H1 (cell line): ENCODE measurements at regions not wholly inside any gene's neighbourhood (a gene's known extent, or its start where the extent isn't known, plus 50 kb on each side); places are given as distances from the start of the nearest gene placed in this dataset.
A peak's percentile ranks its signal among the peaks of the same experiment; 100 is the strongest.

Experiments
- CTCF ChIA-PET: fragments of 300-600 bp; sonication (Branson Sonifier 250); formaldehyde crosslinking; loops from one replicate; lab custom pipeline; 2021; ENCODE audit not compliant: partially characterized antibody; lab: Charles Lee
- POLR2A ChIA-PET: fragments of 300-600 bp; sonication (Branson Sonifier 250); formaldehyde crosslinking; loops from one replicate; lab custom pipeline; 2021; ENCODE audit warnings: inconsistent platforms; ENCODE audit not compliant: partially characterized antibody; lab: Charles Lee
- DNase-seq, 2 experiments: peaks; one replicate each; pipeline versions ENCODE4 v3.0.0 to v3.0.0-alpha.2; 2010 to 2022; ENCODE audit warnings: low spot score in 2 of 2, low read depth in 1 of 2, mixed read lengths in 1 of 2
- FAIRE-seq: peaks from 2 replicates; lab custom pipeline; 2011; peaks lifted over from hg19 to GRCh38; lab: Jason Lieb, UNC
- H2AFZ ChIP-seq: 2 replicates; pipeline ENCODE4 v1.8.1; 2012; ENCODE audit warnings: low read length, inconsistent platforms
- H2AK5ac ChIP-seq: 2 replicates; pipeline ENCODE4 v1.6.1; 2013; ENCODE audit warnings: low read depth, low read length
- H2BK120ac ChIP-seq: replicated peaks from 2 replicates; pipeline ENCODE3; 2013; ENCODE audit warnings: low read depth, low read length, inconsistent platforms
- H2BK12ac ChIP-seq: 2 replicates; pipeline ENCODE4 v1.6.1; 2013; ENCODE audit warnings: low read depth, low read length
- H2BK15ac ChIP-seq: 2 replicates; pipeline ENCODE4 v1.6.1; 2013; ENCODE audit warnings: low read length
- H2BK20ac ChIP-seq: 2 replicates; pipeline ENCODE4 v1.6.1; 2013; ENCODE audit warnings: low read length
- H2BK5ac ChIP-seq: 2 replicates; pipeline ENCODE4 v1.6.1; 2013; ENCODE audit warnings: low read depth, low read length
- H3K14ac ChIP-seq: 2 replicates; pipeline ENCODE4 v1.6.1; 2013; ENCODE audit warnings: inconsistent platforms; ENCODE audit not compliant: insufficient read length
- H3K18ac ChIP-seq: 2 replicates; pipeline ENCODE4 v1.6.1; 2013; ENCODE audit warnings: low read length; ENCODE audit errors: extremely low read depth
- H3K23ac ChIP-seq: 2 replicates; pipeline ENCODE4 v1.6.1; 2013; ENCODE audit warnings: inconsistent platforms; ENCODE audit not compliant: insufficient read length
- H3K23me2 ChIP-seq: 2 replicates; pipeline ENCODE4 v1.6.1; 2013; ENCODE audit warnings: low read depth, low read length
- H3K27ac ChIP-seq: 2 replicates; pipeline ENCODE4 v1.6.1; 2011; ENCODE audit warnings: low read depth, low read length, inconsistent platforms
- H3K27me3 ChIP-seq, 4 experiments: replicated peaks in 1 of 4; 1 replicate in 1 of 4; 2 replicates in 3 of 4; pipeline versions ENCODE4 v1.6.1 to v1.8.1; 2011 to 2013; ENCODE audit warnings: low read length in 3 of 4, mild to moderate bottlenecking in 3 of 4, inconsistent platforms in 2 of 4, mixed read lengths in 2 of 4, moderate library complexity in 1 of 4; ENCODE audit not compliant: control insufficient read depth in 3 of 4, insufficient read depth in 3 of 4; ENCODE audit errors: extremely low read depth in 1 of 4
- H3K36me3 ChIP-seq, 4 experiments: 2 replicates each; pipeline versions ENCODE4 v1.6.1 to v1.8.1; 2011 to 2013; ENCODE audit warnings: mild to moderate bottlenecking in 4 of 4, low read length in 3 of 4, moderate library complexity in 2 of 4, control low read depth in 1 of 4, inconsistent platforms in 1 of 4; ENCODE audit not compliant: insufficient read depth in 4 of 4, control insufficient read depth in 2 of 4
- H3K4ac ChIP-seq: replicated peaks from 2 replicates; pipeline ENCODE3; 2013; ENCODE audit warnings: low read length, low read depth, mixed read lengths, inconsistent platforms; ENCODE audit not compliant: insufficient read length
- H3K4me1 ChIP-seq, 4 experiments: replicated peaks in 1 of 4; 1 replicate in 1 of 4; 2 replicates in 3 of 4; pipeline versions ENCODE4 v1.6.1 to v1.8.1; 2011 to 2013; ENCODE audit warnings: low read length in 3 of 4, inconsistent platforms in 2 of 4, mixed read lengths in 1 of 4; ENCODE audit not compliant: insufficient read depth in 4 of 4, control insufficient read depth in 3 of 4
- H3K4me2 ChIP-seq, 2 experiments: 2 replicates each; pipeline versions ENCODE4 v1.6.1 to v1.8.1; 2011 to 2013; ENCODE audit warnings: low read depth in 2 of 2, low read length in 2 of 2, control low read depth in 1 of 2, inconsistent platforms in 1 of 2, mild to moderate bottlenecking in 1 of 2; ENCODE audit not compliant: insufficient read depth in 1 of 2
- H3K4me3 ChIP-seq, 4 experiments: fragments of 200-600, 300-600 bp in 1 of 4; sonication (generic), shearing (Covaris generic), sonication (Bioruptor Twin) in 1 of 4; 2 replicates each; pipeline versions ENCODE4 v1.5.1 to v1.8.1; 2011 to 2016; ENCODE audit warnings: low read length in 4 of 4, low read depth in 3 of 4, control low read depth in 2 of 4, inconsistent platforms in 2 of 4, mild to moderate bottlenecking in 2 of 4, mixed read lengths in 1 of 4, moderate library complexity in 1 of 4; ENCODE audit not compliant: insufficient read depth in 2 of 4; ENCODE audit errors: extremely low read depth in 1 of 4
- H3K56ac ChIP-seq: replicated peaks from 2 replicates; pipeline ENCODE3; 2013; ENCODE audit warnings: low read depth, mild to moderate bottlenecking, mixed read lengths, low read length, inconsistent platforms; ENCODE audit not compliant: insufficient read length
- H3K79me1 ChIP-seq: 2 replicates; pipeline ENCODE4 v1.6.1; 2013; ENCODE audit warnings: low read depth, low read length, control low read depth
- H3K79me2 ChIP-seq, 2 experiments: 2 replicates each; pipeline versions ENCODE4 v1.6.1 to v1.8.1; 2012 to 2013; ENCODE audit warnings: low read length in 2 of 2, mild to moderate bottlenecking in 2 of 2, inconsistent platforms in 1 of 2; ENCODE audit not compliant: insufficient read depth in 2 of 2, control insufficient read depth in 1 of 2
- H3K9ac ChIP-seq, 4 experiments: replicated peaks in 1 of 4; 1 replicate in 1 of 4; 2 replicates in 3 of 4; pipeline versions ENCODE4 v1.6.1 to v1.8.1; 2011 to 2013; ENCODE audit warnings: low read depth in 3 of 4, low read length in 3 of 4, control low read depth in 2 of 4, mild to moderate bottlenecking in 2 of 4, moderate library complexity in 2 of 4, inconsistent platforms in 1 of 4; ENCODE audit errors: extremely low read depth in 1 of 4
- H3K9me3 ChIP-seq, 2 experiments: 2 replicates each; pipeline versions ENCODE4 v1.6.1 to v1.8.1; 2012 to 2013; ENCODE audit warnings: mild to moderate bottlenecking in 2 of 2, moderate library complexity in 2 of 2, control low read depth in 1 of 2, inconsistent platforms in 1 of 2, low read depth in 1 of 2, low read length in 1 of 2, mixed read lengths in 1 of 2; ENCODE audit not compliant: insufficient read depth in 2 of 2
- H4K20me1 ChIP-seq, 2 experiments: replicated peaks in 1 of 2; 2 replicates each; pipeline versions ENCODE3 to v1.8.1; 2011 to 2013; ENCODE audit warnings: inconsistent platforms in 2 of 2, low read length in 2 of 2, mild to moderate bottlenecking in 1 of 2; ENCODE audit not compliant: insufficient read depth in 2 of 2, control insufficient read depth in 1 of 2
- H4K5ac ChIP-seq: 2 replicates; pipeline ENCODE4 v1.6.1; 2013; ENCODE audit warnings: low read length, low read depth, mixed read lengths, inconsistent platforms; ENCODE audit not compliant: insufficient read length
- H4K8ac ChIP-seq: 2 replicates; pipeline ENCODE4 v1.8.0; 2013; ENCODE audit warnings: mild to moderate bottlenecking, moderate library complexity, low read length, inconsistent platforms; ENCODE audit not compliant: insufficient read depth; ENCODE audit errors: extremely low read depth
- H4K91ac ChIP-seq: replicated peaks from 2 replicates; pipeline ENCODE3; 2013; ENCODE audit warnings: low read length, mixed read lengths, inconsistent platforms; ENCODE audit not compliant: insufficient read length
- CEBPB ChIP-seq: IDR thresholded peaks from 2 replicates; pipeline ENCODE4 v1.6.1; 2012; ENCODE audit warnings: low read depth, low read length
- TCF12 ChIP-seq: IDR thresholded peaks from 2 replicates; pipeline ENCODE4 v1.6.1; 2011; ENCODE audit warnings: low read depth, mild to moderate bottlenecking, low read length
- WGBS, 2 experiments: shearing (Covaris generic) in 1 of 2; methylation state at CpG; one replicate each; pipeline versions ENCODE4 v1.1.6 to v1.1.7; 2013 to 2015; ENCODE audit warnings: low lambda C conversion rate in 2 of 2, mixed read lengths in 2 of 2, inconsistent platforms in 1 of 2, low coverage in 1 of 2, missing lambda C conversion rate in 1 of 2; ENCODE audit not compliant: insufficient replicate concordance in 2 of 2, insufficient coverage in 1 of 2, insufficient read length in 1 of 2; ENCODE audit errors: extremely low coverage in 1 of 2, missing lambda C conversion rate in 1 of 2; 5-methylcytosine and 5-hydroxymethylcytosine counted together

DNA sequence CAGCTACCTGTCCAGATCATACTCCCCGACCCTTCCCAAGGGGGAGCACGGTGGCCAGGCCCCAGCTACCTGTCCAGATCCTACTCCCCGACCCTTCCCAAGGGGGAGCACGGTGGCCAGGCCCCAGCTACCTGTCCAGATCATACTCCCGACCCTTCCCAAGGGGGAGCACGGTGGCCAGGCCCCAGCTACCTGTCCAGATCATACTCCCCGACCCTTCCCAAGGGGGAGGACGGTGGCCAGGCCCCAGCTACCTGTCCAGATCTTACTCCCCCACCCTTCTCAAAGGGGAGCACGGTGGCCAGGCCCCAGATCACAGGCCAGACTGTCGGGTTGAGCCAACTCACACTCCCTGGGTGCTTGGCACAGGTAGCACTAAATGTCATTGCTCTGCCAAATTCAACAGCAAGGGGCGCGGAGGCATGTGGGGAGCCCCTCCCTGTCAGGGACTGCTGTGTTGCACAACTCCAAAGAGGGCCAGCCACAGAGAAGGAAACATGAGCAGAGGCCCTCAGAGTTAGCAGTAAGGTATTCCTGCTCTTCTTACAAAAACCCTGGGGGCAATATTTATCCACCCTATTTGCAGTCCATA is 136.9 kb downstream of the OLFM1 start:
- Histone ChIP-seq H2BK15ac (no peak overlapping the region; the same call in 1 of the 2 replicates), H3K23ac (no peak overlapping the region), H3K27me3 (no peaks in the 10 kb centered on the region; a peak in 1 of 7 replicates), H4K5ac (no peak overlapping the region), H3K27ac (no peak overlapping the region), H2BK120ac (no peak overlapping the region), H2AFZ (no peak overlapping the region), H2BK12ac (peak overlapping the region; percentile 68; the same call in 1 of the 2 replicates), H4K91ac (peak overlapping the region; percentile 72), H3K4me2 (no peak overlapping the region), H3K23me2 (peaks cover 10% of the 10 kb centered on the region), H3K79me1 (no peaks in the 10 kb centered on the region), H3K4me3 (no peak overlapping the region), H3K36me3 (no peaks in the 10 kb centered on the region; a peak in 1 of 8 replicates), H3K4ac (no peak overlapping the region), H3K9me3 (peaks cover 0 to 3% of the 10 kb centered on the region in 2 experiments; a peak in 1 of 4 replicates), H2AK5ac (no peak overlapping the region), H3K18ac (peak overlapping the region; percentile 78; the same call in 1 of the 2 replicates), H3K56ac (no peak overlapping the region), H3K9ac (no peak overlapping the region), H2BK5ac (peak overlapping the region; percentile 12; the same call in 1 of the 2 replicates), H4K8ac (no peak overlapping the region; the same call in 1 of the 2 replicates), H3K4me1 (peaks cover 2 to 30% (median 21%) of the 10 kb centered on the region in 4 experiments), H3K14ac (no peak overlapping the region), H2BK20ac (peak overlapping the region; percentile 90; the same call in 1 of the 2 replicates), H4K20me1 (peaks cover 0 to 11% of the 10 kb centered on the region in 2 experiments), H3K79me2 (no peaks in the 10 kb centered on the region)
- CTCF ChIA-PET, result interaction anchor here (0.7 to 1.3 kb wide), 3 partner anchors 30 to 138 kb away, joined by 3 to 4 read pairs (median 3); no protein-coding TSS in a partner anchor
- FAIRE-seq, result no peak
- TF ChIP-seq CEBPB (peak; percentile 71), TCF12 (no peak)
- no peak for DNase-seq
- POLR2A ChIA-PET, result no interaction called here
- 89% methylated on average over 5 of the region's 12 CpGs; no CpG with 5 or more reads in 1 of the 2 experiments for WGBS, 2 experiments
